HL-60 (cell line): ENCODE measurements at regions not wholly inside any gene's neighbourhood (a gene's known extent, or its start where the extent isn't known, plus 50 kb on each side); places are given as distances from the start of the nearest gene placed in this dataset.

Experiments used
- DNase-seq, 2 experiments: peaks; one replicate each; pipeline ENCODE4 v3.0.0-alpha.2; 2010 to 2020; ENCODE audit warnings: low read depth in 1 of 2, low spot score in 1 of 2
- H3K27ac ChIP-seq: fragments of 250-450 bp; sonication (Bioruptor Pico); replicated peaks from 2 replicates; pipeline ENCODE4 v1.5.1; 2020; ENCODE audit warnings: mild to moderate bottlenecking, moderate library complexity
- H3K27me3 ChIP-seq: fragments of 250-450 bp; sonication (Bioruptor Pico); 2 replicates; pipeline ENCODE4 v1.5.1; 2021; ENCODE audit warnings: mild to moderate bottlenecking, moderate library complexity; ENCODE audit not compliant: insufficient read depth, poor library complexity, severe bottlenecking
- H3K4me3 ChIP-seq: replicated peaks from 2 replicates; pipeline ENCODE4 v1.5.1; 2011; ENCODE audit warnings: mild to moderate bottlenecking, control low read depth, low read length; ENCODE audit not compliant: insufficient read depth
- CTCF ChIP-seq: IDR thresholded peaks from one replicate; pipeline ENCODE4 v1.5.1; 2011; ENCODE audit warnings: low read length, control low read depth, inconsistent platforms; ENCODE audit not compliant: insufficient read depth
- GABPA ChIP-seq: IDR thresholded peaks from 2 replicates; pipeline ENCODE4 v1.6.1; 2012; ENCODE audit warnings: low read depth
- POLR2AphosphoS5 ChIP-seq: IDR thresholded peaks from 2 replicates; pipeline ENCODE4 v1.6.1; 2012; ENCODE audit warnings: low read depth
- REST ChIP-seq: IDR thresholded peaks from 2 replicates; pipeline ENCODE4 v1.6.1; 2012; ENCODE audit warnings: low read depth; ENCODE audit not compliant: insufficient replicate concordance
- SPI1 ChIP-seq: IDR thresholded peaks from 2 replicates; pipeline ENCODE4 v1.6.1; 2012; ENCODE audit warnings: low read depth, mild to moderate bottlenecking, borderline replicate concordance

GRCh38 chr13:75010941-75011340 lies 471.0 kb downstream of the TBC1D4 start:
- TF ChIP-seq REST, result no peak
- TF ChIP-seq SPI1, result no peak
- no peak for TF ChIP-seq GABPA
- TF ChIP-seq POLR2AphosphoS5, result no peak
- no peak for TF ChIP-seq CTCF
- DNase-seq, result no peak
- Histone ChIP-seq H3K27me3 (no peaks in the 10 kb centered on the region), H3K27ac (no peak overlapping the region), H3K4me3 (no peak overlapping the region)

DNA sequence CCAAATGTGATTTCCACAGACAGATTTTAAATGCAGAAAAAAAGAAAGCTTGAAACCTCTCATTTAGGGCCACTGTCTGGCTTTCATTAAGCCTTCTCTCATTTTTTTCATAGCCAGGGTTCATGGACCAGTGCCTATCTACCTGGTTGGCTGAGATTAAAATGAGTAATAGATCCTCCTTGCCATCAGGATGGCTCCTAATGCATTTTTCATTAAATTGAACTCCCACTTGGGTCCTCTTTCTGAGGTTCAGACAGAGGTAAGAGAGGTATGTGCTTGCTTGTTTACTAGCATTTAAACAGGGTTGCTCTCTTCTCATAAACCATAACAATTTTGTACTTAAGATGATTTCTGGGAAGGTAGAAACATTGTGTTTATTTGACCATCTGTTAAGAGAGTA lies 473.0 kb downstream of the TBC1D4 start:
- TF ChIP-seq REST (no peak), CTCF (no peak), POLR2AphosphoS5 (no peak), GABPA (no peak), SPI1 (no peak)
- H3K27ac ChIP-seq, result no peak overlapping the region
- no peak for DNase-seq
- H3K4me3 ChIP-seq, result no peak overlapping the region
- H3K27me3 ChIP-seq, result no peaks in the 10 kb centered on the region

- no peak for DNase-seq
- TF ChIP-seq SPI1 (no peak), POLR2AphosphoS5 (no peak), CTCF (no peak)
- Histone ChIP-seq H3K4me3 (no peak overlapping the region), H3K27ac (no peak overlapping the region), H3K27me3 (no peaks in the 10 kb centered on the region)
Measured at GRCh38 chr13:74990992-74991391, 491.0 kb downstream of the TBC1D4 start.

GRCh38 chr13:74987124-74987690 lies 494.8 kb downstream of the TBC1D4 start:
- no peak overlapping the region for H3K4me3 ChIP-seq
- H3K27ac ChIP-seq, result no peak overlapping the region
- no peak for TF ChIP-seq REST
- no peaks in the 10 kb centered on the region for H3K27me3 ChIP-seq
- no peak for DNase-seq
